Ovary (tissue), 3 donors: ENCODE measurements at regions not wholly inside any gene's neighbourhood (a gene's known extent, or its start where the extent isn't known, plus 50 kb on each side); places are given as distances from the start of the nearest gene placed in this dataset.

ENCODE experiments used
- EP300 ChIP-seq: sonication (generic); formaldehyde crosslinking; IDR thresholded peaks from one replicate; pipeline ENCODE4 v1.6.1; 2017; ENCODE audit warnings: antibody characterized with exemption
- TF ChIP-seq, protein P1 (sequence below), 3 donors: fragments of 450-650 bp in 2 of 3; fragments of 200-600 bp in 1 of 3; IDR thresholded peaks; one replicate each; pipeline versions ENCODE4 v1.5.1 to v1.8.0; 2016 to 2022; ENCODE audit warnings: antibody characterized with exemption in 3 of 3, mild to moderate bottlenecking in 1 of 3
- donor health status: DM: no; HTN: no; CAD: no.

DNA sequence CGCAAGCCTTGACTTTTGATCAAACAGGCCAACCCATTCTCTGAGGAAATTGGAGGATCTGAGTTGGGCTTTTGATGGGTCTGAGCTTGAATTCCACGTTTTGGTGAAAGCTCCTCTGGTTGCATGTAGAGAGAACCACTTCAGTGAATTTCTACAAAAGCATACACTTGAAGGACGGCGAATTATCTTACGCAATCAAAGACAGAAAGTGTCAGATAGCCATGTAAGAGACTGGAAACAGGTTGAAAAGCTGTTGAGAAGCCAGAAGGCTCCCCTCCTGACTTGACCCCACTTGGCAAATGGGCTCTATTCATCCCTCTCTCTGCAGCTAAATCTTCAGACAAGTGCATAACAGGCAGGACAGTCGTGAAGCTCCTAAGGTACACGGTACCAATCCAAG is 809.1 kb downstream of the BCL11B start:
- TF ChIP-seq, protein P1, sequence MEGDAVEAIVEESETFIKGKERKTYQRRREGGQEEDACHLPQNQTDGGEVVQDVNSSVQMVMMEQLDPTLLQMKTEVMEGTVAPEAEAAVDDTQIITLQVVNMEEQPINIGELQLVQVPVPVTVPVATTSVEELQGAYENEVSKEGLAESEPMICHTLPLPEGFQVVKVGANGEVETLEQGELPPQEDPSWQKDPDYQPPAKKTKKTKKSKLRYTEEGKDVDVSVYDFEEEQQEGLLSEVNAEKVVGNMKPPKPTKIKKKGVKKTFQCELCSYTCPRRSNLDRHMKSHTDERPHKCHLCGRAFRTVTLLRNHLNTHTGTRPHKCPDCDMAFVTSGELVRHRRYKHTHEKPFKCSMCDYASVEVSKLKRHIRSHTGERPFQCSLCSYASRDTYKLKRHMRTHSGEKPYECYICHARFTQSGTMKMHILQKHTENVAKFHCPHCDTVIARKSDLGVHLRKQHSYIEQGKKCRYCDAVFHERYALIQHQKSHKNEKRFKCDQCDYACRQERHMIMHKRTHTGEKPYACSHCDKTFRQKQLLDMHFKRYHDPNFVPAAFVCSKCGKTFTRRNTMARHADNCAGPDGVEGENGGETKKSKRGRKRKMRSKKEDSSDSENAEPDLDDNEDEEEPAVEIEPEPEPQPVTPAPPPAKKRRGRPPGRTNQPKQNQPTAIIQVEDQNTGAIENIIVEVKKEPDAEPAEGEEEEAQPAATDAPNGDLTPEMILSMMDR (IDR thresholded peaks at IDR 0.05) = no peak
- TF ChIP-seq EP300 = no peak
